Right lobe of liver (tissue), 4 donors: ENCODE measurements at regions not wholly inside any gene's neighbourhood (a gene's known extent, or its start where the extent isn't known, plus 50 kb on each side); places are given as distances from the start of the nearest gene placed in this dataset.

Experiments
- CTCF ChIP-seq, 4 donors: fragments of 200-600 bp in 3 of 4; fragments of 450-650 bp in 1 of 4; IDR thresholded peaks; one replicate each; pipeline versions ENCODE4 v1.5.1 to v1.8.0; 2016 to 2022; ENCODE audit warnings: antibody characterized with exemption in 4 of 4, mild to moderate bottlenecking in 2 of 4
- POLR2A ChIP-seq: fragments of 450-650 bp; IDR thresholded peaks from one replicate; pipeline ENCODE4 v1.6.1; 2017; ENCODE audit warnings: antibody characterized with exemption, mild to moderate bottlenecking
- donor health status: DM: no; HTN: no; CAD: no.
- donor health status: DM: no; HTN: no; CAD: no.
- donor health status: DM: no; HTN: yes; CAD: no.

- TF ChIP-seq CTCF (IDR thresholded peaks at IDR 0.05) (no peak), POLR2A (no peak)
Observed at GRCh38 chr7:91457208-91457607, 193.0 kb downstream of the FZD1 start.
